GM21526 (cell line): ENCODE measurements at regions not wholly inside any gene's neighbourhood (a gene's known extent, or its start where the extent isn't known, plus 50 kb on each side); places are given as distances from the start of the nearest gene placed in this dataset.
"Not testable (repeated sequence)": the region's sequence is repeated elsewhere in the genome, so short reads cannot be mapped to it uniquely, and the experiment has no call there.

Source experiments
- ATAC-seq: cut with Tn5 transposase; IDR thresholded peaks from one replicate; pipeline ENCODE4 v1.9.1; 2021; ENCODE audit warnings: moderate library complexity; ENCODE audit not compliant: unreplicated experiment, low FRiP score

- no peak for ATAC-seq
These were observed 133.6 kb upstream of the MAMLD1 start for GRCh38 chrX:150229481-150229880.

GRCh38 chrX:150230952-150231351, 132.2 kb upstream of the MAMLD1 start:
- ATAC-seq = not testable (repeated sequence)

GRCh38 chrX:150231368-150231767, 131.7 kb upstream of the MAMLD1 start:
- not testable (repeated sequence) for ATAC-seq

GRCh38 chrX:150232222-150232621, 130.9 kb upstream of the MAMLD1 start:
- ATAC-seq = not testable (repeated sequence)

- ATAC-seq = no peak
These were observed 129.0 kb upstream of the MAMLD1 start for GRCh38 chrX:150234126-150234525.

- ATAC-seq = no peak
These were observed 126.8 kb upstream of the MAMLD1 start for GRCh38 chrX:150236327-150236726.

- ATAC-seq = no peak
These were observed 124.3 kb upstream of the MAMLD1 start for GRCh38 chrX:150238632-150239382.

- ATAC-seq = no peak
These were observed 123.0 kb upstream of the MAMLD1 start for GRCh38 chrX:150239946-150240642.

- ATAC-seq = no peak
These were observed 122.5 kb upstream of the MAMLD1 start for GRCh38 chrX:150240643-150240970.

GRCh38 chrX:150253959-150254620, 109.0 kb upstream of the MAMLD1 start:
- no peak for ATAC-seq

GRCh38 chrX:150254909-150255308, 108.2 kb upstream of the MAMLD1 start:
- no peak for ATAC-seq

- ATAC-seq = no peak
These were observed 107.4 kb upstream of the MAMLD1 start for GRCh38 chrX:150255441-150256296.

- ATAC-seq = no peak
These were observed 106.8 kb upstream of the MAMLD1 start for GRCh38 chrX:150256297-150256650.

- no peak for ATAC-seq
These were observed 105.6 kb upstream of the MAMLD1 start for GRCh38 chrX:150257353-150258175.

- ATAC-seq = no peak
These were observed 105.0 kb upstream of the MAMLD1 start for GRCh38 chrX:150258176-150258425.

GRCh38 chrX:150258463-150259430, 104.4 kb upstream of the MAMLD1 start:
- ATAC-seq = no peak

GRCh38 chrX:150262456-150262855, 100.7 kb upstream of the MAMLD1 start:
- ATAC-seq = no peak

GRCh38 chrX:150268839-150269355, 94.2 kb upstream of the MAMLD1 start:
- ATAC-seq = no peak
